ENCODE measurements at regions not wholly inside any gene's neighbourhood (a gene's known extent, or its start where the extent isn't known, plus 50 kb on each side); places are given as distances from the start of the nearest gene placed in this dataset.
"Not testable (repeated sequence)": the region's sequence is repeated elsewhere in the genome, so short reads cannot be mapped to it uniquely, and the experiment has no call there.

DNA sequence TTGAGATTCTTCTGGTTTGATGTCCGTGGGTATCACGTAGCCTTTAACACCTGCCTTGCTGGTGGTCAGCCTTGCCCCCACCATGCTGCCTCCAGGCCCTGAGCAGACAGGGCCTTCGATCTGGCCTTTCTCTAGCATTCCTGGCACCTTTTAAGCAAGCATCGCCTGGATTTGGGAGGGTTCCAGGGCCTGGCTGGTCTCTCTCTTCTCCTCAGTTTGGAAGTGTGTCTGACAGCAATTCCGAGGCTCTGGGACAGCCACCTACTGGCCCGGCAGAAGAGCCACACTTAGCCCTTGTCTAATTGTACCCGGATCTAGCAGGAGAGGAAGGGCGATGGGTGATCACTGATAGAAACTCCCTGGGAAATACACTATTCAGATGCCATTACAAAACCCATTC lies 441.3 kb upstream of the MKI67 start:
- no peak for DNase-seq

DNA sequence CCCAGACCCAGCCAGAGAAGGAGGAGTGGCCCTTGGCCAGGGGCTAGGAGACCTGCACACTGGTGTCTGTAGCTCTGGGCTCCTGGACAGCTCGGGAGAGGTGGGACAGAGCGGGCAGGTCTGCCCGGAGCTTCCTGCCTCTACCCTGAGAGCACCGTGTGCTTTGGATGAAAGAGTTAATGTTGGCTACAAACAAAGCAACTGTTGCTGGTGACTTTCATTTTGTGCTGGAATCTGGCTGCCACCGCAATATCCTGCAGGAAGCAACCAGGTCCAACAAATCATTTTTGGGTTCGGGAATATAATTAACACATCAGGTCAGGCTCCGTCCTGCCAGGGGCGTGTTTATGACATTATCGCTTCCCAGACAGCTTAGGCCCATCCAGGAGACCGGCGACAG lies 441.8 kb upstream of the MKI67 start:
- DNase-seq: no peak

DNA sequence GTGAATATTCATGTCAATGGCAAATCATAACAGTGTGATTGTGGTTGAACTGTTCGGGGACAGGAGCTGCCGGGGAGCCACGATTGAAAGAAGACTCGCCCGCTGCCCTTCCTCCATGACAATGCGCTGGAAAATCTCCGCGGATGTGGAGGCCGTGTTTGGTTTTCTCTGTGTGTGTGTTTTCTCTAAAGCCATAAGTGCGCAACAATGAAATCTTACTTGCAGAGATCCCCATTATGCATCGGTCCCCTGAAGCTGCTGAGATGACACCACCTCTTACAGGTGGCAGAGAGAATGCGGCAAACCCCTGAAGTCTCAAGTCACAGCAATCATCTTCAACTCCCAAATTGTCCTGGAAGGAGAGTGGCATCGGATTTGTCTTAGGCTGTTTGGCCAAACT lies 442.3 kb upstream of the MKI67 start:
- no peak for DNase-seq

DNA sequence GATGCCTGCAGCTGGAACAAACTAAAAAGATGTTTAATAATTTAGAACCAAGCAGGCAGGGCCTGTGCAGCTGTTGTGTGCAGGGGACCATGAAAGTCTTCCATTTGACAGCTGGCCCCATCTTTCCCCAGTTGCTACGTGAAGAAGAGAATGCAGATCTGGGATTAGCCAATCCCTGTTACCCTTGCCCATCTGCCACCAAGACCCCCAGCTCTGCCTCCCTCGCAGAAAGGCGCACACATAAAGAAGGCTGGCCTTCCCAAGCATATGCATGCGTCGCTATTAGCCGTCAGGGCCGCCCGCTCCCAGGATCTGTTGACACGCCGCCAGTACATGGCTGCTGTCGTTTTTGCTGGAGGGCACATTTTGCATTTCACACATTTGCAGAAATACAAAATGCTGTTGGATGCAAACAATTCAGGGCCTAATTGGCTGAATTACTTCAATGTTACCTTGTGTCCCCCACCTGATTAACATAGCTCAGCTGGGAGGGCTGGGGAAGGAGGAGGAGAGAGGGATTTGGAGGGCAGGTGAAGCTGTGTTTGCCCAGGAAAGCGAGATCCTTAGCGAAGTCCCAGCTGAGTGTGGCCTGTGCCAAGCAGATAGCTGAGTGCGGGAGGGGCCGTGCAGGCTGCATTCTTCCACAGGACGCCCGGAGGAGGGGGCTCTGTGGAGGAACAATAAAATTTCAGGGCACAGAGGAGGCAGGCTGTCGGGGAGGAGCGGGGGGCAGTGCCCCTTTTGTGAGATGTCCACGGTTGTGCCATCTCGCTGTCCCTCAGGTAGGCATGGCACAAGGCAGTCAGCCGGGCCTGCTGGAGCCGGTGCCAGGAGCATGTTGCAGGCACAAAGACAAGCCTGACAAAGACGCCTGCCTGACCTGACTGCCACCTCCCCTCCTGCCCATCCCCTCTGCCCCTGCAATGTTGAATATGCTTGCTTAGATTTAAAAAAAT lies 443.0 kb upstream of the MKI67 start:
- no peak for DNase-seq

DNA sequence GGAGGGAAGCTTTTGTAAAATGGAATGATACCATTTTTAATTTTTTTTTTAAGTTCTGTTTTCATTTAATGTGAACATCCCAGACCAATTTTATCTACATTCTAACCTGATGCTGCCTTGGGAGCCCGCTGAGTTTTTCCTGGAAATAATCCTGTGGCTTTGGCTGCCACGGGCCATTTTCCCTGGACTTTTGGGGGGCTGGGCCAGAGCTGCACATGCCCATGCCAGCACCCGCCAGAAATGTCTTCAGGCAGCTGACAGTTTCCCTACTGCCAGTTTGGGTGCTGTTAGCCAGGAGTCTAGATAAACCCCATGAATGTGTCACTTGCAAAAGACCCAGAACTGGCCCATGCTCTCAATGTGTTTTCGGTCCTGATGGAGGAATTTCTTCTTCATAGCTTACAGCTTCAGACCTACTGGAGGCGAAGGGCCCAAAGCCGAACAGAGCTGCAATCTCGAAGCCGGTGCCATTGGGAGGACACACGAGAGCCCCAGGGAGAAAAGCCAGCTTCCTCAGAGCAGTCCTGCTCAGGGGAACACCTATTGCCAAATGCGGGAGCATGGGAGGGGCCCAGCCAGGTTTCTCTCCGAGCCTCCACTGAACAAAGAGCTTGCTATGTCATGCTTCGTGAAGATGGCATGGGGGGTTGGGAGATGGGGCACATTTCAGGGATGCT lies 444.2 kb upstream of the MKI67 start:
- DNase-seq: no peak

DNA sequence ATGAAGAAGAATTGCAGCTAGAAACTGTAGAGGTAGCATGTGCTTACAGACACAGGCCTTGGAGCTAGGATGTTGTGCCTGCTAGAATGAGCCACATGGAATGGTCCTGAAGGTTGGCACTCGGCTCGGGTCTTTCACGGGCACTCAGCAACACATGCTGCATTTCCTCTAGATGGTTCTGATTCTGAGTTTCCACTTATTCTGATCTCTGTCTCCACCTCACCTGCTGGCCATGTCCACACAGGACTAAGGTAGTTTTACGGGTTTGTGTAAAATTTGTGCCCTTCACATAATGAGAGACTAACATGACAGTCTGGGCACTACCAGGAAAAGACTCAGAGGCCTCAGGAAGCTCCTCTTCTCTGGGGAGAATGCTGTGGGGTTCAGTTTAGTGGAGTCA lies 444.8 kb upstream of the MKI67 start:
- no peak for DNase-seq

DNA sequence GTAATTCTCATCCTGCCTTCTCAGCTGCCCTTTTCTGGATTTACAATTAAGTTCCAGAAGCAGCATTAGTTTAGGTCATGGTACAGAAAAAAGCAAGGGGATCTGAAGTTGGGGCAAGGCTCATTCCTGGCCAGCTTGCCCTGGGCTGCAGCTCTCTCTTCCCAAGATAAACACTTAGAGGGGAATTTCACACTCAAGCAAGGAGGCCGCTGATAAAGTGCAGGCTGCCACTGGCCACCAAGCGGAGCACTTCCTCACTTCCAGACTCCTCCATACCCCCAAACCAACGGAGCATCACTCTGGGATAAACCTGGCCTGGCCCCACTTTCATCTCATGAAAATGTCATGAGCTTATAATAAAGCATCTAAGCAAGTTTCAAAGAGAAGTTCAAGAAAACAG lies 445.5 kb upstream of the MKI67 start:
- no peak for DNase-seq

DNA sequence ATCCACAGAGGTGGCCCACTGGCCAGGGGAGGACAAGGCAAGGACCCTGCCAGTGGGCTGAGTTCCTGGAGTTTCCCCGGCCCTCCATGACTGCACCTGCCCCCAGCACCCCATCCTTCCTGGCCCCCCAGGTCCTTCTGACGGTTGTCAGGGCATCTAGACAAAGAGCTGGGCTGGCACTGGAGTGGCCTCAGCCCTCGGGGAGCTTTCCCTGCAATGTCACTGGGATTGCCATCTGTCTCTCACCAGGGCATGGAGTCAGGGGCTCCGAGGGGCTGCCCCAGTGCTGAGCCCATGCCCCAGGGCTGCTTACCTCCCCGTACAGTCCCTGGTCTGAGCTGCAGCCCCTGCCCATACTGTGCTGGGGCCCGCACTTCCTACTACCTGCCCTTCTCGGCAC lies 446.5 kb upstream of the MKI67 start:
- no peak for DNase-seq

DNA sequence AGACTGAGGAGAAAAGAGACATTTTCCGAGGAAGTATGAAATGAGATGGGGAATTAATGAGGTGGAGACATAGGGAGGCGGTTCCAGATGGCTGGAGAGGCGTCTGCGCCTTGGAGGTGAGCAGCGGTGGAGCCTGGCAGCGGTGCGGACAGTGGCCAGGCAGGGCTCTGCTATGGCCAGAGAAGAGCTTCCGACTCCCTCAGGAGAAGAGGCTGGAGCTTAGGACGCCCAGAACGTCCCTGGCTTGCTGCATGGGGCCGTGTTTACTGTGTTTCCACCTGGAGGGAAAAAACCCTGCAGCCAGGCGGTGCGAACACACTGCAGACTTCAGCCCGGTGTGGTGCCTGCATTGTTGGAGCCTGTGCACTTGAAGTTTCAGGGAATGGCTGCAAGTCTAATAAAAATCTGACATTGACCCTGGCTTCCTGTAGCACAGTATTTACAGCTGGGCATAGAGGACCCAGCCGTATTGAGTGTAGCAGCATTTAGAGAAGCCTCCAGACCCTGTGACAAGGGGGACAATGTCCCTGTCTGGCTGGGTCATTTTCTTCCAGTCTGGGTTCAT lies 447.1 kb upstream of the MKI67 start:
- DNase-seq: no peak

DNA sequence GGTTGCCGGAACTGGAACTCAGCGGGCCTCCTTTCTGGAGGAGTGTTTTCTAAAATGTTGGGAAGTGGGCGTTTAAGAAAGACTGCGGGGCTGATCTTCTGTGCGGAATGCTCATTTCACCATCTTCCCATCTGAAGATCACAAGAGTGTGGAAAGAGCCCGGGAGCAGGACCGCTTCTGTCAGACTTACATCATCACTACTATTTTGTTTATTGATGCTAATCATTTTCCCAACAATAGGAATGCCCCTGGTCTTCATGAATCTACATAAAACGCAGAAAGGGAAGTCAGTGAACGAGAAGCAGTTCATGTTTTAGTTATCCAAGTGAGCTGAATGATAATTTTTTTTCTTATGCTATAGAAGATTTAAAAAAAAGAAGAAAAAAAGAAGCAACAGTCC lies 447.8 kb upstream of the MKI67 start:
- DNase-seq: no peak

DNA sequence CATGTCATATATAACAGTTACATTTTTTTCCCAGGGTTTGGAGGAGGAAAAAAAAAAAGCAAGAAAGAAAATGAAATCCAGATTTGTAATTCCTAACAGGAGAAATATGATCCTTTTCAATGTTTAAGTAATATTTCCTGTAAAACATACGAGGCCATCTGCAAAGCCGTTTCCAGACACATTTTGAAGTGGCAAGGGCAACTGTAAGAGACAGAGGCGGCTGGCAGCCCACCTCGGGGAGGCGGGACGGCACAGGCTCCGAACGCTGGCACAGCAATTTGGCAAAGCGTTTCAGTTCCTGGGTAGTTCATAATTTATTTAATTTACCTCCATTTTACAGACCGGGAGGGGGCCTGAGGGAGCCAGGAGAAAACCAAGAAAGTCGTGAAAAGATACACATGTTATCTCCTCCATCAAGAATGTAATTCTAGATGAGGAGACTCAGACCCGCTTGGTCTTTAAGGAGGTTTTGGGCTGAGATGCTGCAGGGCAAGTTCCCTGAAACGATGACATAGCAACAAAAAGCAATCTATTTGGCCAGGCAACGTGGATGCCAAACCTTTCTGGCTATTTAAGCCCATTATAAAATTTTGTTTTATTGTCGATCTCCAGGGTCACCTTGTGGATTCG lies 448.5 kb upstream of the MKI67 start:
- DNase-seq: no peak

DNA sequence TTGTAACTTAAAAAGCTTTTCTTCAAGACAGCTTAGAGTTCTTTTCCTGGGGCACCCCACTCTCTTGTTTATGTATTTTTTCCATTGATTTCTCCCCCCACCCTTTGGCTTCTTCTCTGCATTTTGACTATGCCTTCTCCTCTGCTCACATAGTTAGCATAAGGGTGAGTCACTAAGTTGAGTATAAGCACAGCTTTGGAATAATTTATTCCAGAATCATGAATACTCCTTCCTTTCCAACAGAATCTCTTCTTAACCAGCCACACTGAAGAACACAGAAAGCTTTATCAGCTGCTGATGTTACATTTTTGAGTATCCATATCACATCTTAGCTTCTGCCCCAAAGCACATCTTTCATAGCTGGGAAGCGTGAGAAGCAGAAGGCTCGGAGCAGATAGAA lies 449.5 kb upstream of the MKI67 start:
- DNase-seq: no peak

DNA sequence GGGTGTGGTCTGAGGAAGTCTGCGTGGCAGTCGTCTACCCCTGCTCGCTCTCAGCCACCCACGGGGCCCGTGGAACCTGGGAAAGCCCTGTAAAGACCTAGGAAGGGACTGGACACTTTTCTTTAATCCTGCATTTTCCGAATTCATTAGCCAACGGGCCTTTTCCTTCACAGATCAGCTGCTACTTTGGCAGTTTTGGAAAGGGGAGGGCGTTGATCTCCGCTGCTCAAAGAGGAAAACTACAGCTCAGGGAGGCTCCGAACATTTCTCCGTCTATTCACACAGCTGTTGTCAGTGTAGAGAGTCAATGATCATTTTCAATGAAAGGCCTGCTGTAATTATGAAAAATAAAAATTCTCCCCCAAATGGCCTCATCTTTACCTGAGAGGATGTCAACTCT lies 450.1 kb upstream of the MKI67 start:
- DNase-seq: no peak

DNA sequence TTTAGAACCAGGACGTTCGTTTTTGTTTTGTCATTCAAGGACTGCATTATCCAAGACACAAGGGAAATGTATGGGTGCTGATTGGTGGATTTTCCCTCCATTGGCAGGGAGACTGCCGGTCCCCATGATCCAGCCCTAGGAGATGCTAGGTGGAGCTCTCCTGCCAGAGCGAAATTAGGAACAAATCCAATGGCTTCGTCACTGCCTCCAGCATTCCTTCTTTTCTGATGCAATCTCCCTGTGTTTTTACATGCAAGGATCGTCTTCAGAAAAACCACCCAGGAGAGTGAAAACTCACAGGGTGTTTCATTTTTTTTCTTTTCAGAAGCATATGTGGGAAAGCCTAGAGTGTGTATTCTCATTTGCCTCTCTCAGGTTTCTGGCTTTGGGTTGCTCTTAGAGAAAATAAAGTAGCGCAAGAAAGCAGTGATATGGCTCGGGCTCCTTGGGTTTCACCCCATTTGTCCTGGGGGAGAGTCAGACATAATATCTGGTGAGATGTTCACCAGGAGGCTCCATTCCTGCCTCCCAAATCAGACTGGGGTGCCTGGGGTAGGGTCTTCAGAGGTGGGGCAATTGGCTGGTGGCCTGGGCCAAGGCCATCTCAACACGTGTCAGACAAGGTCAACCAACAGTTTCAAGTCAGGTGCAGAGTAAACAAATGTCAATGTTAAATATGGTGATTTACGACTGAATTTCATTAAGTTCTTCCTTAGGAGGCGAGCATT lies 450.9 kb upstream of the MKI67 start:
- no peak for DNase-seq

DNA sequence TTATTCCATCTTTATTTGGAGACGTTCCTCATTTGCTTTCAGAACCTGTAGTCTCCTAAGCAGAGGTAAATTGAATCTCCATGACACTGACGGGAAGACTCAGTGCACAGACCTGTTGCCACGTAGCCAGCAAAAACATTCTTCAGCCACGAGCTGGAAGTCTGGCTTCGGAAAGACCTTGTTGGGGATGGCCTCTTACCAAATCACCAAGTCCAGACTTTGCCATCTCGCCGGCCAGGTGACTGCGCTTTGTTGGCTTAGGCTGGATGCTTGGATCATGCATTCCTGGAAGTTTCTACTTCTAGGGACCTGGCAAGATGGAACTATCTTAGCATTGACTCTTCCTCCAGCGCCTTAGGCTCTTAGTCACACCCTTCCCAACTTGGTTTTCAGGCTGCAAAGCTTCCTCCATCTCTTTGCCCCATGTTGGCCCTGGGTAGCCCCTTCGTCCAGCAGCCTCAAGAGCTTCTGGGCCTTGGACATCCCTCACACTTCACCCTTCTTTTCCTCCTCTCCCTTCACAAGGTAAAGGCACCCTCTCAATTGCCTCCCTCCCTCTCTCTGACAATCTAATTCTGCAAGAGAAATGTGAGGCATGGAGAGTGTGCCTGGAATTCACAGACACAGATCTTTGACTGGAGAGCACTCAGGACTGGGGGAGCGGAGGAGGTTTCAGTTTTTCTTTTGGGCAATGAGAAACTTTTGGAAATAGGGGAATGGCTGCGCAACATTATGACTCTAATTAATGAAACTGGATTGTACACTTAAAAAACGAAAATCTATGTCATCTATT lies 451.9 kb upstream of the MKI67 start:
- DNase-seq: no peak

DNA sequence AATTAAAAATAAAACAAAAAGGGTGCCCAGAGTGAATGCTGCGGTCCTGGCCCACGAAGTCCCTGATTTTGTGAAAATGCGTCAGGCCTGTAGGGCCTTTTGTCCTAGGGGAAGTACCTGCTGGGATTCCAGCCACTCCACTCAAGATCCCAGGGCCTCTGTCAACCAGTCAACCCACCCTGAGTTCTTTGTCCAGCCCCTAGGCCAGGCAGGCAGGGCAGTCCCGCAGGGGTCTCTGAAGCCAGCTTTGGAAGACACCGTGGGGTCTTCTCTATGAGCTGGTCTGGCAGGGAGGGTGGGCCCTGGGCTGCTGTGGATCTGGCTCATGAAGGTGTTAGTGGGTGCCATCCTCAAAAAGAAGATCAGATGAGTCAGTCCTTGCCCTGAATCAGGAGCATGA lies 452.5 kb upstream of the MKI67 start:
- no peak for DNase-seq

DNA sequence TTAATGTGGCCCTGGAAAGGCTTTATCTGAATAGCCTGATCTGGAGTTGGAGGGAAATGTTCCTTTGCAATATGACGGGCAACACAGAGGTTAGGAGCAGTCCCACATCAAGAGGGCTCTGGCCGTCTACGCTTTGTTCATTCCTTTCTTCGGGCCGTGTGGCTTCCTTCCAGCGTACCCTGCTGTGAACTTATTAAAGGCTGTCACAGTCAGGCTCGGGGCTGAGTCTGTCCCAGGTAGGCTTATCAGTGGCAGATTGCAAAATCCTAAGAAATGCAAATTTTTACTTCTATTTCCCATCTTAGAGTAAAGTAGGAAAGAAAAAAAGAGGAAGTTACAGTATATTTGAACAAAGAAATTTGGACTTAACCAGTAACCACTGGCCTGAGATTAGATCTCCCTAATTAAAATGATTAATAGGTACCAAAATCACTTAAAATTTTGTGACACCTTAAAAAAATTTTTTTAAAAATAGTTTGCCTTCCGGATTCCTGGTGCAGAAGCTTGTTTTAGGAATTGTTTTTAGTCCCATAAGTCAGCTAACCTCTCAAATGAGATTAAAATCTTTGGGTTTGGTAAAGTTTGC lies 453.1 kb upstream of the MKI67 start:
- DNase-seq: no peak

DNA sequence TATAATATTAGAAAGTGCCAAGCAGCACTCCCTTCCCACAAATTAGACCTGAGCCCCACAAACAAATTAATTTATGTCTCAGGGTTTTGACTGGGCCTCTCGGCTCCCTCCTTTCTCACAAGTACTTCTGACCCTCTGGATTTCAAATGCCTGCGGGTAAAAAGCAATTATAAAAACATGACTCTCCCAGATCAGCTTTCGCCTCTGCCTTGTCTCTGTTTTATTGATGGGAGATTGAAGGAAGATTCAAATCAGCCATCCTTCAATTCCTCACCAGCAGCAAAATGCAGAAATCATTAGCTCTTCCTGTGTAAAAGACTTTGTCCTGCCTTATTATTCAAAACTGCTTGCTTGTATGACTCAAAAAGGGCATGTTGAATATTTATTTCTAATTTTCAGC lies 453.7 kb upstream of the MKI67 start:
- no peak for DNase-seq

DNA sequence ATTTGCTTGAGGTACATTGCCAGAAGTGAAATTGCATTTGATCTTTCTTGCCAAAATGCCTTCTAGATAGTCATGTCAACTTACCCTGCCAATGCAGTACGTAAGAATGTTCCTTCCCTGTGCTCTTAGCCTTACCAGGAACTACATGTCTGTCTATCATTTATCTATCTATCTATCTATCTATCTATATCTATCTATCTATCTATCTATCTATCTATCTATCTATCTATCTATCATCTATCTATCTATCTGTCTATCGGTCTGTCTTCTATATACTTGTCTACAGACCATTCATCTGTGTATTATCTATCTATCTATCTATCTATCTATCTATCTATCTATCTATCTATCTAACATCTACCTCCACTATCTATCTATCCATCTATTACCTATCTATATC lies 456.9 kb upstream of the MKI67 start:
- not testable (repeated sequence) for DNase-seq

DNA sequence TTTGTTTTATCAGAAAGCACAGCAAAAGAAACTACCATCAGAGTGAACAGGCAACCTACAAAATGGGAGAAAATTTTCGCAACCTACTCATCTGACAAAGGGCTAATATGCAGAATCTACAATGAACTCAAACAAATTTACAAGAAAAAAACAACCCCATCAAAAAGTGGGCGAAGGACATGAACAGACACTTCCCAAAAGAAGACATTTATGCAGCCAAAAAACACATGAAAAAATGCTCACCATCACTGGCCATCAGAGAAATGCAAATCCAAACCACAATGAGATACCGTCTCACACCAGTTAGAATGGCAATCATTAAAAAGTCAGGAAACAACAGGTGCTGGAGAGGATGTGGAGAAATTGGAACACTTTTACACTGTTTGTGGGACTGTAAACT lies 460.4 kb upstream of the MKI67 start:
- not testable (repeated sequence) for DNase-seq

DNA sequence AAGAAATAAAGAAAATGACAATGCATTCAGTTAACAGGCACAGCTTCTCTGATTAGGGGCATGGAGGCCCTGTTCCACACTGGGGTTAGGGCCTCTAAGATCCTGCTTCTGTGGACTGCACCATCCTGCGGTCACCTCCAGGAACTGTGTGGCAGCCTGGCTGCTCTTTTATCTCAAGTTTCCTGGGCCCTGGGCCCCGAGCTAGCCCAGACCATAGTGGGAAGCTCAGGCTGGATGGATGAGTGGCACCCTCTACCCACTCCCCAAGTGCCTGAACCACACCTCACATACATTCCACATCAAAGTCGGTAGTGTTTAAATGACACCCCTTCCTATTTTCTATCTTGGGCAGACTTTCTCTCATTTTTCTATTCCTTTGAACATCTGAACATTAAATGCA lies 461.5 kb upstream of the MKI67 start:
- DNase-seq: no peak

DNA sequence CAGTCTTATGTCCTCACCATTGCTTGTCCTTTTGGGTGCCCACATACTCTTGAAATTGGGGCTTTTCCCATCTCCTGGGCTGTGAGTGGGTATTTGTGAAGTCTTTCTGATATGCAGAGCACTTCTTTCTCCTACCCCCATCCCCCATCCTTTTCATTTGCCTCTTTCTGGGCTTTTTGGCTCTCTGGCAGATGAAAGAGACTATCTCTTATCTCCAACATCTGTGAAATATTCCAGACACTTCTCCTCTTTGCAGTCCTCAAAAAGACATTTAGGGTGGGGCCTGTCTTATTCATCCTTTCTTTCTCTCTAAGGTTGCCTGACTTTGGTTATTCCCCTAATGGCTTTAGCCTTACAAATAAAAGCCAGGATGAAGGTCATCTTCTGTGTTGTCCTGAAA lies 462.2 kb upstream of the MKI67 start:
- no peak for DNase-seq
